ENCODE measurements at regions not wholly inside any gene's neighbourhood (a gene's known extent, or its start where the extent isn't known, plus 50 kb on each side); places are given as distances from the start of the nearest gene placed in this dataset.

DNA sequence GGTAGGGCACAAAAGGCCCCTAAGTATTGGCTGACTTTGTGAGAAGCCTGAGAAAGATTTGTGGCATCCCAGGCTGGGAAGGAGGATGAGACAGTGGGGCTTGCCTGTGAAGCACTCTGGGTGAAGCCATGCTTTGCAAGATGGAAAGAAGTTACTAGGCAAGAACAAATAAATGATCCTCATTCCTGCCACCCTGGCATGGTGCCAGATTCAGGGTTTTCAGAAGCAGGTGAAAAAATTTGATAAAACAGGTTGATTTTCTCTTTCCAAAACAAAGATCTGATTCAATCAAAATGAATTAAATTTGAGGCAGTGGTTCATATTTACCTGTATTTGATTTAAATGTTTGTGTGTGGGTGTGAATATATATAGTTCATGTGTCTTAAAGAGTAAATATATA lies 386.9 kb upstream of the PROX1 start:
- no peak for TF ChIP-seq CTCF (IDR thresholded peaks at IDR 0.05)
- TF ChIP-seq POLR2AphosphoS5 (IDR thresholded peaks at IDR 0.05; ENCODE audit: insufficient read depth in 1 of 2, low read depth in 1 of 2) = no peak
- TF ChIP-seq POLR2A (IDR thresholded peaks at IDR 0.05) = no peak
